NOMO-1 treated with DMSO at 0.1 percent for 48 hours (cell line): ENCODE measurements at regions not wholly inside any gene's neighbourhood (a gene's known extent, or its start where the extent isn't known, plus 50 kb on each side); places are given as distances from the start of the nearest gene placed in this dataset.

Source experiments
- DNase-seq: peaks from one replicate; lab custom pipeline; 2025; ENCODE audit not compliant: unreplicated experiment; lab: John Stamatoyannopoulos, UW

GRCh38 chr22:48367731-48368130 is 1459.9 kb downstream of the BRD1 start:
- no peak for DNase-seq

- DNase-seq = no peak
Measured at GRCh38 chr22:48366591-48366990, 1461.1 kb downstream of the BRD1 start.

DNA sequence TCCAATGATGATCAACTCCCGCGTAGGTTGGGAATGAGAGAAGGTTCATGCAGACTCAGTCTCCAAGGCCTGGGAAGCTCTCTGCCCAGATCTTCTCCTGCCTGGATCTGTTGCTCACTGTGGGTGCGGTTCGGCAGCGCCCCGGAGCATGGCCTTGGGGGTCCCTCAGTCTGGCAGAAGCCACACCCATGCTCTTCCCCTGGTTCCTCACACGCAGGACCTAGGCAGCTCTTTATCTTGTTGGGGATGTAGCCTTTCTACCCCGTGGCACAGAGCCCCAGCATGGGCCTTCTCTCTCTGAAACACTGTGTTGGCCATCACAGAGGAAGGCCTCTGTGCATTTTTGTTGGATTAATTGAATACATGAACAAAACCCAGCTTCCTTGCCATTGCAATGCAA is 1461.6 kb downstream of the BRD1 start:
- no peak for DNase-seq

DNA sequence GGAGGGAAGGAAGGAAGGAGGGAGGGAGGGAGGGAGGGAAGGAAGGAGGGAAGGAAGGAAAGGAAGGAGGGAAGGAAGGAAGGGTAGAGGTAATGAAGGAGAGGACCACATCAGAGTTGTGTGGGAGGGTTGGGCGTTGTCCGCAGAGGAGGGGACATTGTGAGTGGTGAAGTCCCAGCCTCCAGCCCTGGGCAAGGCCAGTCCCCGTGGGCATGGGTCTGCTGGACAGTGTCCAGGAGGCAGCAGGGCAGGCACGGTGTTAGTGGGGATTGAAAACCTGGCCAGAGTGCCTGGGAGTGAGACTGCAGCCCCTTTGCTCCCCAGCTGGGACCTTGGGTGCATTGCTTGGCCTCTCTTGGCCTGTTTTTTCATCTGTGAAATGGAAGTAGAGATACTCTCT is 1462.3 kb downstream of the BRD1 start:
- DNase-seq = no peak

DNA sequence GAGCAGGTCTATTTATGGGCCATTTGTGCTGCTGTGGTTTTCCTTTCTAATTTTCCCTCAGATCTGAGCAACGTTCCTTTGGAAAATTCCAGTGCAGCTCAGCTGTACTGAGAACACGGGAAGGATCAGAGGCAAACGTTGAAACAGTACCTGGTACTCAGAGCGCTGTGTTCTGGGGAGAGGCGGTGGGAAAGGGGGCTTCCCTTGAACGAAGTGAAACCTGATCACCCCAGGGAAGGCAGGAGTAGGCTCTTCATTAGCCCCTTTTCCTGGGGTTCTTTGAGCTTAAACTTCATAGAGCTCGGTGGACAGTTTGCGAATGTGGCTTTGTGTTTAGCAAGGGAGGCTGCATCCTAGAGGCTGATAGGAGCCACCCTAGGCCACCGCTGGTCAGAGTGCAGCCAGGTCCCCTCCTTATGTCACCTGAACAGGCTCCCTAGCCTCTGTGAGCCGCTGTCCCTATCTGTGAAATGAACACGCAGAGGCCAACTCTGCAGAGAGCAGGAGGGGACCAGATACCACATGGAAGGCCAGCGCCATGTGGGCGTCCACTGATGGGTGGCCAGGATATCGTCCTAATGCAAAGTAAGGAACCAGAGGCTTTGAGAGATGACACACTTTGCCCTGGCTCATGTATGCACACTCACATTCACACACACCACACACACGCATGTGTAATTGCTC is 1464.8 kb downstream of the BRD1 start:
- DNase-seq = no peak

GRCh38 chr22:48361099-48361639 is 1466.5 kb downstream of the BRD1 start:
- DNase-seq = no peak

DNA sequence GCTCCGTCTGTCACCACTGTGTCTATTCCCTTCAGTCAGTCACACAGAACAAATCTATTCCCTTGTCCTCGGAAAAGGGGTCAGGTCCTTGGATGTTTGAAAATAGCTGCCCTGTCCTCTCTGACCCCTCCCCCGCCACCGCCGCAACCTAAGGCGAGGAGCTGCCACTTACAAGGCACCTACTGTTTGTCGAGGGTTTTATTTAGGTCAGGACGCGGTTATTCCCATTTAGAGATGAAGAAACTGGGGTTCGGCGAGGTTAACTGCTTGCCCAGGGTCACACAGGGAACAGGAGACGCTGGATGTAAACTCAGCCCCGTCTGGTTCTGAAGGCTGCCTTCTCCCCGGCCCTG is 1468.1 kb downstream of the BRD1 start:
- DNase-seq = no peak

DNA sequence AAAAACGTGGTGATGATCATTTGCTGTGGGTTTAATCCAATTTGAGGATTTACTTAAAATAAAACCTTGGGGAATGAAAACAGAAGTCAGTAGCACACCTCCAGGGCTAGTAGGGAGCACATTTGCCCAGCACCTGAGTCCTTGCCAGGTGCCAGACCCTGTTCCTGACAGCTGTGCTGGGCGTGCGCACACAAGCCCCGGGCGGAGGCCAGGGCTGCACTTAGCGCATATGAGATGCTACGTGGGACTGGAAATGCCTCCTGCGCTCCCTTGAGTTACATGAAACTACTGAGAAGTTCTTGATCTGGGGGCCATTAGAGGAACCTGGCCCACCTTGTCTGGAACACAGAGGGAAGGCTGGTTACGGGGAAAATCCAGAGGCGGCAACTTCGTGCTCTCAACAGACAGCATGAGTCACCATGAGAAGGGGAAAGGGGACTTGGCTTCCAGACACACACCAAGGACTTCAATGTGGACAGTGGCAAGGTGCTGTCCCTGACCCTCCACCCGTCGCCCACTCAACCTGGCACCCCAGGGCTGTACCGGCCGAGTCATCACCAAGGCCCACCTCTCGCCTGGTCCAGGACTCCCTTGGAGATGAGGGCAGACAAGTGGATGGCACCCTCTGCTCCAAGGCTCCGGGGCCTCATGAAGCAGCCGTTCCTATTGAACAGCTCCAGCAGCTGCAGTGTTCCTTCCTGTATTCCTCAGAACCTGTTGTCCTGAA is 1468.6 kb downstream of the BRD1 start:
- no peak for DNase-seq

DNA sequence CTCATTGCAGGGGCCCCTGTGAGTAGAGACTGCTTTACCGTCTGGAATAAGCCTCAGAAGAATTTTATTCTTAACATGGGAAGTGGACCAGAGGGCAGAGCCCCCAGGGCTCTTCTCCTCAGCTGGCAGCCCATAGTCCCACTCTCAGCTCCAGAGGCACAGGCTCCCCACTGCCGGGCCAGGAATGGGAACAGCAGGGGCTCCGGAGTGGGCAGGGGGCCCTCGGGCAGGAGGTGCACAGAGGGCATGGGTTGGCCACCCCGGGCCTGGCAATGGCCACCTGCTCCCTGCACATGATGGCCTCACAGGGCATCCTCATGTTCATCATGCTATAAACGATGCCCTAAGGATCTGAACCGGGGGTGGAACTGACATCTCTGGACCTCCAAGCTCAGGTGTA is 1469.7 kb downstream of the BRD1 start:
- no peak for DNase-seq

DNA sequence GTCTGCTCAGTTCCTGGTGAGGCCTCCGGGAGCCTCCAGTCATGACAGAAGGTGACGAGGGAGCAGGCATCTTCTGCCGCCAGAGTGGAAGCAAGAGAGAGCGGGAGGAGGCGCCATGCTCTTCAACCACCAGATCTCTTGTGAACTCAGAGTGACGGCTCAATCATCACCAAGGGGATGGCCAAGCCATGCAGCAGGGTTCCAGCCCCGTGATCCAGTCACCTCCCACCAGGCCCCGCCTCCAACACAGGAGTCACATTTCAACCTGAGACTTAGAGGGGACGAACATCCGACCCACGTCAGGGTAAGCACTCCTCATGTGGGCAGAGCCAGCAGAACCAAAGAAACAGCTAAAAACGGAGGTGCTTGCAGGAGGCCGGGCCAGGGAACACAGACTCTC is 1470.5 kb downstream of the BRD1 start:
- DNase-seq = no peak

DNA sequence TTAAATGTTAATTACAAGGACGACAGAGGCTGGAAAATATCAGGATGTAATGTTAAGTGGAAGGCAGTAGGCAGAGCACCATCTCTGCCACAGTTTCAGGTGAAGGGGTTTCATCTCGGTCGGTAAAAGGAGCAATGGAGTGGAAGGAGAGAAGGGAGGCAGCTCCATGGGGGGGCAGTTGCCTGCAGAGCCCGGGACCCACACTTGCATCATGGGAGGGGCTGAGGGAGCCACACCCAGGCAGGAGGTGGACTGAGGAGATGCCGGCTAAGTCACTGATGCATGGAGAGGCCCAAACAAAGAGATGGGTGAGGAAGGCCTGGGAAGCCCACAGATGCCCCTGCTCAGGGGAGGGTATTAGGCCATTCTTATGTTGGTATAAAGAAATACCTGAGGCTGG is 1470.9 kb downstream of the BRD1 start:
- no peak for DNase-seq

- no peak for DNase-seq
Measured at GRCh38 chr22:48354096-48354495, 1473.6 kb downstream of the BRD1 start.

- DNase-seq = no peak
Measured at GRCh38 chr22:48353116-48353947, 1474.3 kb downstream of the BRD1 start.

DNA sequence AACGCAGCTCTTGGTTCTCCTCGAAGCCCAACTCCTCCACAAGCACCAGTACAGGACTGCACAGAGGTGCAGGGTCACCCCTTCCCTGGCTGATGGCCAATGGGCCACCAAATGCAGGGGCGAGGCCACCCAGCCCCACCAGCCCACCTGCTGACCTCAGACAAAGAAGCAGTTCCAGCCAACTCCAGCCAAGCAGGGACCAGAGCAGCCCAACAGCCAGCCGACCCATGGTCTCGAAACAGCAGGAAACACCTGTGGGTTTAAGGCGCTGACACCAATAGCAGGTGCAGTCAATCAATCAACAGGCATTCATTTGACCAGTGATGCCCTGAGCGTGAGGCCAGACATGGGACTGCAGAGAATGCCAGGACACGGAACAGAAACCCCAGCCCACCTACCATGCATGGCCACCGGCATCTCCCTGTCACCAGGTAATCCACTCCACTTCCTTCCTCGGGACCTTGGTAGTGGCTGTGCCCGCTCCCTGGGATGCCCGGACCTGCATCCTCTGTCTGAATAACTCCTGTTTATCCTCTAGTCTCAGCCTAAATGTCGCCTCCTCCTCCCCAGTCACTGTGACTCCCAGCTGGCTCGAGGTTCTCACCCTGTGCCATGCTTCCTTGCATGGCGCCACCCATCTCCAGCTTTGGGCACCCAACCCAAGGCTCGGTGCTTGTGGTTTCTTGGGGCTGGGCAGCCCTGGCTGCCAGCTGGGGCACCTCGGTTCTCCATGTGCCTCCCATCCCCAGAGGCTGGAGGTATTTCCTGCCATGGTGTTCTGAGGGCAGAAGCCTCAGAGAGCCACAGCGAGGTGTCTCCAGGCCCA is 1475.4 kb downstream of the BRD1 start:
- DNase-seq = no peak

DNA sequence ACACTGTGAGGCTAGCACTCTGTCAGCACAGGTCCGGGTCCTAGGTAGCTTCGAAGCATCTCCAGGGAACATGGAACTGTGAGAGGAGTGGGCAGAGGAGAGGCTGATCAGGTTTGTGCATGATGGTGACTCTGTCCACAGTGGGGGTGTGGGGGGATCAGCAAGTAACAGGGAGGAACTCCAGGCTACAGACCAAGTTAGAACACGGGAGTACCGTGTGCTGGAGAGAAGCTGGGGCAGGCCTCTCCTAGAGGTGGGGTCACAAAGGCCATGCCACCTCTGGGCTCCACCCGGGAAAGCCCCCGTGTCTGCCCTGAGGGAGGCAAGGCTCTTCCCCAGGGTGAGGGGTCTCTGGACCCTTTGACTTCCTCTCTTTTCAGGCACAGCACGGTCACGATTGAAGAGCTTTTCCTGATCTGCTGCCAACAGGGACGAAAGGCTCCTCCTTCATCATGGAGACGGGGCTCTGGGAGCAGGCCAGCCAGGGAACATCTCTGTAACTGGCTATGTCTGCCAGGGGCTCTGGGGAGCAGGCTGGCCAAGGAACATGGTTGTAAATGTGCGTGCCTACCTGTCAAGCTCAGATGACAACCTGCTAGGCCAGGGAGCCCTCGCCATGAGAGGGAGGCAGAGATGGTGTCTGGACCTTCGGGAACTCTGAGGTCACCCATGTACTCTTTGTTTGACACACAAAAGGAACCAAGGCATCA is 1476.1 kb downstream of the BRD1 start:
- no peak for DNase-seq

GRCh38 chr22:48350456-48350855 is 1477.2 kb downstream of the BRD1 start:
- no peak for DNase-seq

GRCh38 chr22:48348855-48349254 is 1478.8 kb downstream of the BRD1 start:
- DNase-seq = no peak

- no peak for DNase-seq
Measured at GRCh38 chr22:48347311-48347710, 1480.4 kb downstream of the BRD1 start.

- DNase-seq = no peak
Measured at GRCh38 chr22:48346911-48347310, 1480.8 kb downstream of the BRD1 start.

- no peak for DNase-seq
Measured at GRCh38 chr22:48346311-48346710, 1481.4 kb downstream of the BRD1 start.
